ENCODE measurements at regions not wholly inside any gene's neighbourhood (a gene's known extent, or its start where the extent isn't known, plus 50 kb on each side); places are given as distances from the start of the nearest gene placed in this dataset.

- no peak for DNase-seq (ENCODE audit: extremely low read depth in 1 of 11, low read depth in 9 of 11, low spot score in 4 of 11)
Observed at GRCh38 chr22:25364281-25364680, 144.8 kb downstream of the CRYBB2 start.

GRCh38 chr22:25364736-25365241 lies 145.3 kb downstream of the CRYBB2 start:
- no peak for DNase-seq (ENCODE audit: extremely low read depth in 1 of 11, low read depth in 9 of 11, low spot score in 4 of 11)

- DNase-seq (ENCODE audit: extremely low read depth in 1 of 11, low read depth in 9 of 11, low spot score in 4 of 11), result no peak
Observed at GRCh38 chr22:25365491-25366261, 146.2 kb downstream of the CRYBB2 start.

- DNase-seq (ENCODE audit: extremely low read depth in 1 of 11, low read depth in 9 of 11, low spot score in 4 of 11), result no peak
Observed at GRCh38 chr22:25366408-25366807, 147.0 kb downstream of the CRYBB2 start.

DNA sequence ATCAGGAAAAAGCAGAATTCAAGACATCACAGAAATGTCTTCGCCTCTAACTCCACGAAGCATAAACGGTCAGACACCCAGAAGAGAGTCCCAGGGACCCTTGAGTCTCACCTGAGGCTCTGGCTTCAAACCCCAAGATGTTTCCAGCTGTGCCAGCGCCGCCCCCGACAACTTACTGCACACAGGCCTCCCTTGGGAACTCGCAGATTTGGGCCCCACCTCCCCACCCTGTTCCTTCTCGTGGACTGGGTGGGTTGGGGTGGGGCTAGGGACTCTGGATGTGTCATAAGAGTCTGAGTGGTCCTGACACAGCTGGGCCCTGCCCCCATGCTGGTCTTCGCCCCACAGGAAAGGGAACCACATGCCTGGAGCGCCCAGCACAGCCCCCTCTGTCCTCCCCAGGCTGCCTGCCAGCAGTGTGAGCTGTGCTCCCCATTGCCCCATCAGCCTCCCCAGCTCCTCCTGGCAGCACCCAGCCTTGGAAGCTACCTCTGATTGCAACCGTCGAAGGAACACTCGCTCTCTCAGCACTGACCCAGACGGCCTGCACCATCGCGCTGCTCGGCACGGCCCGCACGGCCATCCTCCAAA lies 147.5 kb downstream of the CRYBB2 start:
- DNase-seq (ENCODE audit: extremely low read depth in 1 of 11, low read depth in 9 of 11, low spot score in 4 of 11), result no peak

DNA sequence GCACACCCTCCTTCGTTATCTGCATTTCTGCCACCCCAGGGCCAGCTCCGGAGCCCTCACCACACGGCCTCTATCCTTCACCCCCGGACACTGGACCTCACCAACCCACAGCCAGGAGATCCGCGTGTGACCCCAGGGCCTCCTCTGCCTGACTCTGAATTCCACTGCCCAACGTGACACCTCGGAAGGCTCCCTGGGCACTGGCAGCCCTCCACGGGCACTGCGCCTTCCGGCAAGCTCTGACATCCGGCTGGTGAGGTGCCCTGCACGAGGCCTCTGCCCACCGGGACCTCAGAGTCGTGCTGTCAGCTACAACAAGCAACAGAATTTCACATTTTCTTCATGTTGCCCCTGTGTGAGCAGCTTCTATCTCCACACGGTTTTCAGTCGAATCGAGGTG lies 148.3 kb downstream of the CRYBB2 start:
- DNase-seq (ENCODE audit: extremely low read depth in 1 of 11, low read depth in 9 of 11, low spot score in 4 of 11), result no peak

DNA sequence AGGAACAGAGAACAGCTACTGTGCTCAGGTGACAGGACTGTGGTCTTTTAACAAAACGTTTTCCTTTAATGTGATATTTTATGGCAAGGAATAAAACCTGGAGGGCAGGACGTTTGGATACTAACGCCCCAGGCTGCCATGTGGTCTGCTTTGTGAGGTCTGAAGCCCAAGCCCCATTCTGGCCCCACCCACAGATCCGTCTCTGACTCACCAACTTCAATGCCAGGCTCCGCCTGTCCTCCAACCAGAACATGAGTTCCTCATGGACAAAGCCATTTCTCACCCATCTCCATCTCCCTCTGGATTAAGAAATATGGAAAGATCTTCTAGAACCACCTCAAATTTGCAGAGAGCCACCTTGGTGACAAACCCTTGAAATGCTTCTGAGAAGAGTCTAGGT lies 148.8 kb downstream of the CRYBB2 start:
- no peak for DNase-seq (ENCODE audit: extremely low read depth in 1 of 11, low read depth in 9 of 11, low spot score in 4 of 11)

DNA sequence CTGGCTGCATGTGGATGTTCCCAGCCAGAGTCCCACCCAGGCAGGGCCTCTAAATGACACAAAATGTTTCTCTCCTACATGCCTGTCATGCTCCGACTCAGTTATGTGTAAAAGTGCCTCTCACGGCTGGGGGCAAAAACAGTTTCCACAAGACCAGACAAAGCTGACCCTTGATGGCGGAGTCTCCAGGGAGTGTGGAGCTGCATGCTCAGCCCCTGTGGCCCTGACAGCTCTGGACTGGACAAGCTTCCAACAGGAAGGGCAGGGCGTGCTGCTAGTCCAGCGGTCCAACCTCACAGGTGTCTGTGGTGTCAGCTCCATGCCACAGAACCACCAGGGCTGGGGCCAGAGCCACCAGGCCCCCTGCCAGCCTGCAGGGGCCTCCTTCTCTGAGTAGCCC lies 149.6 kb downstream of the CRYBB2 start:
- DNase-seq (ENCODE audit: extremely low read depth in 1 of 11, low read depth in 9 of 11, low spot score in 4 of 11), result no peak

DNA sequence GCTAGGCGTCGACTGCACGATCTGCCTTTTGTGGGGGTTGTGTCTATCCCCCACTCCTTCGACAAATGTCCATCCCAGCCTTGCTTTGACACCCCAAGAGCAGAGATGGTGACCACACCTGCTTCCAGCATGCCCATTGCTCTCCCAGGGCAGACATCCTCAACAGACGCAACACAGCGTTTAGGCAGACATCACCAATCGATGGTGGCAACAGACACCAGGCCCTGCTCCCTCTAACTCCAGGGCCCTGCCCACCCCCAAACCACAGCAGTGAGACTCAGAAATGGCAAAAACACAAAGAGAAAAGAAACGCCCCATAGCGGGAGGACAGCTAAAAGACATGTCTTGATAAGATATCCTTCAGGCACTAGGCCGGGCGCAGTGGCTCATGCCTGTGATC lies 150.9 kb downstream of the CRYBB2 start:
- DNase-seq (ENCODE audit: extremely low read depth in 1 of 11, low read depth in 9 of 11, low spot score in 4 of 11), result no peak

DNA sequence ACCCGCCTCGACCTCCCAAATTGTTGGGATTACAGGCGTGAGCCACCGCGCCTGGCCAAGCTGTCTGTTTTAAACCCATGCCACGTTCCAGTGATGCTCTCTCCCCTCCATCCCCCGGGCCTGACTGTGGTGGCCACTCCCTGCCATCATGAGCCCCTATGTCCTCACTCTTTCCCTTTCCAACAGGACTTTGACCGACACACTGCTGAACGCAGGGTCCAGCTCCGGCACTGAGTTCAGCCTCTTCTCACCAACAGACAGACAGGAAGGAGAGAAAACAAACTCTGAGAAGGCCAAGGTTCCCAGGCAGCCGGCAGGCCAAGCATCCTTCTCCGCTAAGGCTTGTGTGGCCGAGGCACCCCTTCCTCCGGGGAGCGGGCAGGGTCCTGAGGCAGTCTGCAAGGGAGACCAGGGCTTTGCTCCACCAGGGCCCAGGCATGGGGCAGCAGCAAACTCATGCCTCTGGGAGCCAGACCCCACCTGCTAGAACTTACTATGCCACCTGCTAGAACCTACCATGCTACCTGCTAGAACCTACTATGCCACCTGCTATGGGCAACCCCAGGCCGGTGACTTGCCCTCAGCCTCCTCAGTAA lies 152.7 kb downstream of the CRYBB2 start:
- no peak for DNase-seq (ENCODE audit: extremely low read depth in 1 of 11, low read depth in 9 of 11, low spot score in 4 of 11)

DNA sequence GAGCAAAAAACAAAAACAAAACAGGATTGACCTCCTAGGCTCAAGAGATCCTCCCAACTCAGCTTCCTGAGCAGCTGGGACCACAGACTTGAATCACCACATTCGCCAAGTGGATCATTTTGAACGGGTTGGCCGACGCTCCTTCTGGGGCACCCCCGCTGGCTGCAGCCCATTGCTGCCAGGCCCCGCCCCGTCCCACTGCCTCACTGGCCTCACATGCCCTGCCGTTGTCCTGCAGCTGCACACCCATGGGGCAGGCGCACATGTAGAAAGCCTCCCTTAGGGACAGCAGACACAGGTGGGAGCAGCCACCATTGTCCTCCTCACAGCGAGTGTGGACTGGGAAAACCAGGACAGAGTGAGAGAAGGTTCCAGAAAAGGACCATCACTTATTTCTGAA lies 154.5 kb downstream of the CRYBB2 start:
- no peak for DNase-seq (ENCODE audit: extremely low read depth in 1 of 11, low read depth in 9 of 11, low spot score in 4 of 11)

- DNase-seq (ENCODE audit: extremely low read depth in 1 of 11, low read depth in 9 of 11, low spot score in 4 of 11), result no peak
Observed at GRCh38 chr22:25374869-25375268, 155.4 kb downstream of the CRYBB2 start.

DNA sequence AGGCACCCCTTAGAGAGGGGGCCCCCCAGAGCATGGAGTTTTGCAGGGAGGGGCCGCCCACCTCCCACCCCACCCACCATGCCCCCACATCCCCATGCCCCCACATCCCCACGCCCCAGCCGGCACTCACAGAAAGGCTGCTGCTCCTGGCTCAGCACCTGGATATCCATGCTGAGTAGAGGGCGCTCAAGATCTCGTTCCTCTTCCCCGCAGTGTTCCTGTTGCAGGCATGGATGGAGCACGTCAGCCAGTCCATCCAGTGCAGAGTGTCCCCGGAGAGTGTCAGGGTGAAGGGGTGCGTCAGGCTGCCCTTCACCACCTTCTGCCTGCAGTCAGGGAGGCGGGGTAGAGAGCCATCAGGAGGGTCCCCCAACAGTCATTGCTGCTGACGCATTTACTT lies 156.2 kb downstream of the CRYBB2 start:
- no peak for DNase-seq (ENCODE audit: extremely low read depth in 1 of 11, low read depth in 9 of 11, low spot score in 4 of 11)

- DNase-seq (ENCODE audit: extremely low read depth in 1 of 11, low read depth in 9 of 11, low spot score in 4 of 11), result no peak
Observed at GRCh38 chr22:25377699-25378098, 158.3 kb downstream of the CRYBB2 start.

DNA sequence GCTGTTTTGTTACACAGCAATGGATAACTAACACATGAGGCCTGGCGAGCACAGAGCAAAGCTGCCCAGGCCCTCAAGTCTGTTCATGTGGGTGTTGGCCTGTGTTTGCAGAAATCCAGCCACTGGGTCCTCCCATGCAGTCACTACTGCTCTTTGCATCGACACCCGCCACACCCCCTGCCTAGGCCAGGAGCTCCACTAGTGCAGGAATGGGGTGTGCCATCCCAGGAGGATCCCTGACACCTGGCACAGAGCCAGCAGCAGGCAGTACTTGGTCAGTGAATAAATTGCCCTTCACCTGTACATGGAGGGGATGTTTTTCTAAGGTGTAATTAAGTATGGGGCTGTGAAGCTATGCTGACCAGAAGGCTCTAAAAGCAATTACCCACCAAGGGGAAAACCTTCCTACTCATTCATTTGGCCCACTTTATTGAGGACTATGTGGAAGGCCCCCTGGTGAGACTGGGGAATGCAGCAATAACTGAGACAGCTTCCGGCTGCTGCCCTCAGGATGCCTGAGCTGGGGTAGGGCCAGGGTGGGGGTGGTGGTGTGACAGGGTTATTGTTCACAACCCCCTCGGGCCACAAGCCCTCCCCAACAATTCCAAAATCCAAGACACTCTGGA lies 160.8 kb downstream of the CRYBB2 start:
- DNase-seq (ENCODE audit: extremely low read depth in 1 of 11, low read depth in 9 of 11, low spot score in 4 of 11), result no peak

DNA sequence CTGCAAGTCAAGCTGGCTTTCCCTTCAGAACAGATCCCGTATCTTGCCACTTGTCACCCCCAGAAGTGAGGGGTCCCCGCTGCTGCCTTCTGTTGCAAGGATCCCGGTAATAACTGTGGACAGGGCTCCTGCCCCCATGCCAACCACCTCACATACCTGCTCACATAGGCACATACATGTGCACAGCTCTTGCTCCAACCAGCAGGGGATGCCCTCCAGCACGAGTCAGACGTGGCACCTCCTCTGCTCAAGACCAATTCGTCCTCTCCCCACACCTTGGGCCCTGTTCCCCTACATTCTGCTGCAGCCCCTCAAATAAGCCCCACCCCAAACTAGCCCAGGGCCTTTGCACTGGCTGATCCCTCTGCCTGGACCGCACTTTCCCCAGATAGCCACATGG lies 163.3 kb downstream of the CRYBB2 start:
- DNase-seq (ENCODE audit: extremely low read depth in 1 of 11, low read depth in 9 of 11, low spot score in 4 of 11), result no peak

DNA sequence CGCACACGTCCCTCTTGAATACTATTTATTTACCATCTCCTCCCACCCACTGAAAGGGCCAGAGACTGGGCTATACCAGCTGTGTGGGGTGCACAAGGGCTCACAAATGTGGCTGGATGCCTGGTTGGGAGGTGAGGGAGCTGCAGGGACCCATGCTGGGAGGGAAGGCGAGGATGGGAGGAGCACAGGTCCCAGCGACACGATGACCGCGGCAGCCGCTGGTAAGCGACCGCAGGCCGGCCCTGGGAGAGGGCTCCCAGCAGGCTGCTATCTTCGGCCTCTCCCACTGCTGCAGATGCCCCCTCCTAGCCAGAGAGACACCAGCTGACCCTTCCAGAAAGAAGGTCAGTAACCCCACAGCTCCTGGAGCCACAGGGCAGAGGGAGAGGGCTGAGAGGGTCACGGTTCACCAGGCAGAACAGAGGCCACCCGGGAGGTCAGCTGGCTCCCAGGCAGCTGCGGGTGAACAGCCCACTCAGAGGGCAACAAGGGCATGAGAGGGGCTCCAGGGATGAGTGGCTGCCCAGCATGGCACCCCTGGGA lies 163.9 kb downstream of the CRYBB2 start:
- DNase-seq (ENCODE audit: extremely low read depth in 1 of 11, low read depth in 9 of 11, low spot score in 4 of 11), result no peak

DNA sequence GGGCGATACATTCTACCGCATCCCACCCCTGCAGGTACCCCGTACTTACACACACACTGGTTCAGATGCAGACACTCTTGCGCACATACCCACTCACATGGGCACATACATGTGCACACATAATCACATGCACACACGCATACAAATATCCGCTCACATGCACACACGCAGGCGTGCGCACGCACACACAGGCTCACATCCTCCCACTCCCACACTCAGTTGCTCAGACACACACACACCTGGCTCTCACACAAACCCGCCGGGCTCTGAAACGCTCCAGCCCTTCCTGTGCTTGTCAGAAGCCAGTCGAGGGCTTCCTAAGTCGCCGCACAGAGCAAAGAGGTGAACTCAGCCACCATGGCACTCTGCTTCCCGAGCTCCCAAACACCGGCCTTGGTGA lies 164.5 kb downstream of the CRYBB2 start:
- DNase-seq (ENCODE audit: extremely low read depth in 1 of 11, low read depth in 9 of 11, low spot score in 4 of 11), result no peak

- no peak for DNase-seq (ENCODE audit: extremely low read depth in 1 of 11, low read depth in 9 of 11, low spot score in 4 of 11)
Observed at GRCh38 chr22:25386538-25386884, 167.1 kb downstream of the CRYBB2 start.

- no peak for DNase-seq (ENCODE audit: extremely low read depth in 1 of 11, low read depth in 9 of 11, low spot score in 4 of 11)
Observed at GRCh38 chr22:25388415-25388814, 169.0 kb downstream of the CRYBB2 start.

Measured in renal cortex interstitium (tissue), 11 donors.